Suprapubic skin (tissue), 4 donors: ENCODE measurements at regions not wholly inside any gene's neighbourhood (a gene's known extent, or its start where the extent isn't known, plus 50 kb on each side); places are given as distances from the start of the nearest gene placed in this dataset.

ENCODE experiments used
- DNase-seq, 2 donors: peaks; one replicate each; pipeline ENCODE4 v3.0.0-alpha.2; 2019; ENCODE audit warnings: low spot score in 2 of 2
- H3K27ac ChIP-seq: fragments of 200-600 bp; sonication (generic); one replicate; pipeline ENCODE4 v1.5.1; 2019
- H3K27me3 ChIP-seq: fragments of 200-600 bp; sonication (generic); one replicate; pipeline ENCODE4 v1.5.1; 2019
- H3K36me3 ChIP-seq: fragments of 200-600 bp; sonication (generic); one replicate; pipeline ENCODE4 v1.5.1; 2019
- H3K4me1 ChIP-seq: fragments of 200-600 bp; sonication (generic); one replicate; pipeline ENCODE4 v1.5.1; 2019
- H3K4me3 ChIP-seq: fragments of 200-600 bp; sonication (generic); one replicate; pipeline ENCODE4 v1.5.1; 2019; ENCODE audit warnings: mild to moderate bottlenecking
- H3K9me3 ChIP-seq: fragments of 200-600 bp; sonication (generic); one replicate; pipeline ENCODE4 v1.5.1; 2019
- CTCF ChIP-seq, 2 donors: fragments of 200-600 bp in 1 of 2; fragments of 450-650 bp in 1 of 2; sonication (generic) in 1 of 2; IDR thresholded peaks; one replicate each; pipeline ENCODE4 v1.5.1; 2016 to 2019; ENCODE audit warnings: antibody characterized with exemption in 2 of 2, mild to moderate bottlenecking in 1 of 2, moderate library complexity in 1 of 2
- EP300 ChIP-seq: sonication (generic); formaldehyde crosslinking; IDR thresholded peaks from one replicate; pipeline ENCODE4 v1.6.1; 2017; ENCODE audit warnings: antibody characterized with exemption
- POLR2A ChIP-seq, 2 donors: fragments of 450-650 bp; IDR thresholded peaks; one replicate each; pipeline ENCODE4 v1.6.1; 2017; ENCODE audit warnings: antibody characterized with exemption in 2 of 2, mild to moderate bottlenecking in 2 of 2, moderate library complexity in 2 of 2
- POLR2AphosphoS5 ChIP-seq, 3 donors: sonication (generic); formaldehyde crosslinking; IDR thresholded peaks; one replicate each; pipeline ENCODE4 v1.6.1; 2017; ENCODE audit warnings: antibody characterized with exemption in 3 of 3
- WGBS: methylation state at CpG from one replicate; pipeline ENCODE4 v1.1.5; 2018; 5-methylcytosine and 5-hydroxymethylcytosine counted together

DNA sequence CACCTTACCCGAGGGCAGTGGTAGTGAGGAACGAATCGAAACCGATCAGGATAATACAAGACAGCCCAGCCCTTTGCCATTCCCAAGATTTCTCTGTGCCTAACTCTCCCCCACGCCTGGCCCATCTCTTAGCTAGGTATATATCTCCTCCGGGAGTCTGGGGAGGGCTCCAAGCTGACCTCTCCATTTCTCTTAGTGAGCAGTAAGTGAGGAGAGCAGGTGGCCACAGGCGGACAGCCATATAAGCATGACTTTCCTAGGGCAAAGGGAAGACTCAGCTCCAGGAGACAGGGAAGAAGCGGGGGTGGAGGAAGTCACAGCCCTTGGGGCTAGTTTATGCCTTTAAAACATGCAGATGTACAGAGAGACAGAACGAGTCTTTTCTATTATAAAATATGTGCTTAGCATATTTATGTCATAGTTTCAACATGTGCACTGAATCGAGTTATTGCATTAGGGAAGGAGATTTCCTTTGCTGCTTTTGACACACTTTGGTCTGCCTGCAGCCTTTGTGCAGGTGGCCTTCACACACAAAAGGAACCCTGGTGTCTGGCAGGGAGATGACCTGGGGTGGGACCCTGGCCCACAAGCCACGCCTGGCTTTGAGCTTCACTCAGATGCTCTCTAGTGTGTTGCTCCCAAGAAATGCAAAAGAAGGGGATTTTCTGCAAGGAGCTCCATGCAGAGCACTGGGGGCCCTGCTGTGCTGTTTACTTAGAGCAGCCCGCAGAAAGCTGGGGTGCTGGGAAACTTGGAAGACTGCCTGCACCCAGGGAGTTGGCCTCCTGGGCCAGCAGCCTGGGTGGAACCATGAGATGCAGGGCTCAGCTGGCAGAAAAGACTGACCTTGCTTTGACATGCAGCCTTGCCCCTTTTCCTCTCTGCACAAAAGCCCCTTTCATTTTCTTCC is 613.3 kb downstream of the BCOR start:
- Histone ChIP-seq H3K27ac (no peak overlapping the region), H3K36me3 (no peaks in the 10 kb centered on the region), H3K27me3 (no peaks in the 10 kb centered on the region), H3K4me1 (peaks cover 7% of the 10 kb centered on the region), H3K9me3 (no peaks in the 10 kb centered on the region), H3K4me3 (no peak overlapping the region)
- DNase-seq = no peak
- TF ChIP-seq POLR2A (IDR thresholded peaks at IDR 0.05) = no peak
- no peak for TF ChIP-seq EP300
- TF ChIP-seq CTCF (IDR thresholded peaks at IDR 0.05) = no peak
- no peak for TF ChIP-seq POLR2AphosphoS5 (IDR thresholded peaks at IDR 0.05)
- WGBS = 67% methylated on average over 10 of the region's 12 CpGs

DNA sequence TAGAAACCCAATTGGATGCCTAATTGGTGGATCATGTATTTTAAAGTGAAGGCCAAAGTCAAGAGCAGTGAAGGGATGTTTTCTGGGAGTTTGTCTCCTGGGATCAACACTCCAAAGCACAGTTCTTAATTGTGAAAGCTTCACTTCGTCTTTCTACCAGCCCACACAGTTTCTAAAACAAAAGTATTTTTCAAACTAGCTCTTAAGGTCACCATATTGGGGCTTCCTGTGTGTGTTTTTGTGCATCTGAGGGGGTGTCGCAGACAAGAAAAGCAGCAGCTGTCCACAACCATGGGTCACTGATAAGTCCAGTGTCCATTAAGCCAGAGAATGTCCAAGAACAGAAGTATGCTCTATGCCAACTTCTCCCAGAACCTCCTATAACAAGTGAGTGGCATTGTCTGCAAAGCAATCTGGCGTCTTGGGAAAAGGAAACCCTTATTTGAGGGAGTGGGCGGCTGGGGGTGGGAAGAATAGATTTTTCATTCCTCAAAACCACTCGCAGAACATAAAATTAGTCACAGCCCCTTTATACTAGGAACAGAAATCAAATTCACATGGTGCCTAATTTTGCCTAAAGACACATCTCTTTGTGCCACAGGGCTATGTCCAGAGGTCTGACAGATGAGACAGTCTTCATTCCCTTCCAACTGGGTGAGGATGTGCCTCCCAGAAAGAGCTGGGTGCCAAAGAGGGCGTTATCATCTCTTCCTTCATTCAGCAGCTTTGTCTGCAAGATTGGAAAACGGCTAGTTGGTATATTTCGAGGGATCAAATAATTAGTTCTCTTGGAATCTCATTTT is 610.4 kb downstream of the BCOR start:
- Histone ChIP-seq H3K9me3 (no peaks in the 10 kb centered on the region), H3K4me3 (no peak overlapping the region), H3K27me3 (no peaks in the 10 kb centered on the region), H3K27ac (no peak overlapping the region), H3K36me3 (no peaks in the 10 kb centered on the region), H3K4me1 (peaks cover 4% of the 10 kb centered on the region)
- WGBS = 59% methylated on average over 8 of the region's 8 CpGs
- no peak for DNase-seq
- TF ChIP-seq EP300 (no peak), CTCF (IDR thresholded peaks at IDR 0.05) (no peak), POLR2A (IDR thresholded peaks at IDR 0.05) (no peak), POLR2AphosphoS5 (IDR thresholded peaks at IDR 0.05) (no peak)

GRCh38 chrX:39487969-39488330 is 609.8 kb downstream of the BCOR start:
- no peak for TF ChIP-seq POLR2AphosphoS5 (IDR thresholded peaks at IDR 0.05)
- no peak for TF ChIP-seq POLR2A (IDR thresholded peaks at IDR 0.05)
- TF ChIP-seq CTCF (IDR thresholded peaks at IDR 0.05) = no peak
- no peak for TF ChIP-seq EP300
- Histone ChIP-seq H3K27me3 (no peaks in the 10 kb centered on the region), H3K9me3 (no peaks in the 10 kb centered on the region), H3K36me3 (no peaks in the 10 kb centered on the region), H3K4me3 (no peak overlapping the region), H3K4me1 (peaks cover 8% of the 10 kb centered on the region), H3K27ac (no peak overlapping the region)
- WGBS = 91% methylated on average over 4 of the region's 4 CpGs
- no peak for DNase-seq

- H3K4me1 ChIP-seq = peaks cover 3% of the 10 kb centered on the region
- no peaks in the 10 kb centered on the region for H3K36me3 ChIP-seq
- H3K4me3 ChIP-seq = no peak overlapping the region
- no peaks in the 10 kb centered on the region for H3K9me3 ChIP-seq
- TF ChIP-seq POLR2AphosphoS5 (IDR thresholded peaks at IDR 0.05) (no peak), EP300 (no peak), CTCF (IDR thresholded peaks at IDR 0.05) (no peak), POLR2A (IDR thresholded peaks at IDR 0.05) (no peak)
- no peak for DNase-seq
- WGBS = 65% methylated on average over 10 of the region's 10 CpGs
- no peak overlapping the region for H3K27ac ChIP-seq
- H3K27me3 ChIP-seq = no peaks in the 10 kb centered on the region
Observed at GRCh38 chrX:39491548-39492297, 606.0 kb downstream of the BCOR start.
